OCI-LY7 (cell line): ENCODE measurements at regions not wholly inside any gene's neighbourhood (a gene's known extent, or its start where the extent isn't known, plus 50 kb on each side); places are given as distances from the start of the nearest gene placed in this dataset.

Experiments used
- EZH2phosphoT487 ChIP-seq: fragments of 200-600 bp; sonication (generic); IDR thresholded peaks from 2 replicates; pipeline ENCODE4 v1.6.1; 2018; ENCODE audit warnings: low read depth, borderline replicate concordance, mild to moderate bottlenecking, mixed run types, antibody characterized with exemption, low read length, moderate library complexity, mixed read lengths
- TF ChIP-seq, protein P1 (sequence below): fragments of 200-600 bp; sonication (generic); conservative IDR thresholded peaks from 2 replicates; pipeline ENCODE4 v1.5.1; 2014; ENCODE audit warnings: mild to moderate bottlenecking, antibody characterized with exemption, low read length, moderate library complexity, mixed read lengths

DNA sequence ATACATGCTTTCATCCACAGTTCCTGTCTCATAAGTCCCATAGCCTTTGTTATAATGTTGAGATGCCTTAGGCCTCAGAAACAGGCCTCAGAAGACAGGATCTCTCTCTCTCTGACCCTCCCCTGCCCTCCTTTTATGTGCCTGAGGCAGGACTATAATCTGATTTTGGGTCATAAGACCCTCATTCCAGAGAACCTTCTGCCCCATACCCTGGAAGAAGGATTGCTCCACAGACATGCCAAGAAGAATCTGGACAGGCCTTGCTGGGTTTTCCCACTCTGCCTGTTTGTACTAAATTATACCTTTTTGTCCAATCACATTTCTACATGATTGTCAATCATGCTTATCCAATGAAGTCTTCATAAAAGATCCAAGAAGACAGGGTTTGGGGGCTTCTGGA lies 57.2 kb upstream of the MME start:
- no peak for TF ChIP-seq EZH2phosphoT487
- TF ChIP-seq, protein P1, sequence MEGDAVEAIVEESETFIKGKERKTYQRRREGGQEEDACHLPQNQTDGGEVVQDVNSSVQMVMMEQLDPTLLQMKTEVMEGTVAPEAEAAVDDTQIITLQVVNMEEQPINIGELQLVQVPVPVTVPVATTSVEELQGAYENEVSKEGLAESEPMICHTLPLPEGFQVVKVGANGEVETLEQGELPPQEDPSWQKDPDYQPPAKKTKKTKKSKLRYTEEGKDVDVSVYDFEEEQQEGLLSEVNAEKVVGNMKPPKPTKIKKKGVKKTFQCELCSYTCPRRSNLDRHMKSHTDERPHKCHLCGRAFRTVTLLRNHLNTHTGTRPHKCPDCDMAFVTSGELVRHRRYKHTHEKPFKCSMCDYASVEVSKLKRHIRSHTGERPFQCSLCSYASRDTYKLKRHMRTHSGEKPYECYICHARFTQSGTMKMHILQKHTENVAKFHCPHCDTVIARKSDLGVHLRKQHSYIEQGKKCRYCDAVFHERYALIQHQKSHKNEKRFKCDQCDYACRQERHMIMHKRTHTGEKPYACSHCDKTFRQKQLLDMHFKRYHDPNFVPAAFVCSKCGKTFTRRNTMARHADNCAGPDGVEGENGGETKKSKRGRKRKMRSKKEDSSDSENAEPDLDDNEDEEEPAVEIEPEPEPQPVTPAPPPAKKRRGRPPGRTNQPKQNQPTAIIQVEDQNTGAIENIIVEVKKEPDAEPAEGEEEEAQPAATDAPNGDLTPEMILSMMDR: no peak
